ENCODE measurements at regions not wholly inside any gene's neighbourhood (a gene's known extent, or its start where the extent isn't known, plus 50 kb on each side); places are given as distances from the start of the nearest gene placed in this dataset.

DNA sequence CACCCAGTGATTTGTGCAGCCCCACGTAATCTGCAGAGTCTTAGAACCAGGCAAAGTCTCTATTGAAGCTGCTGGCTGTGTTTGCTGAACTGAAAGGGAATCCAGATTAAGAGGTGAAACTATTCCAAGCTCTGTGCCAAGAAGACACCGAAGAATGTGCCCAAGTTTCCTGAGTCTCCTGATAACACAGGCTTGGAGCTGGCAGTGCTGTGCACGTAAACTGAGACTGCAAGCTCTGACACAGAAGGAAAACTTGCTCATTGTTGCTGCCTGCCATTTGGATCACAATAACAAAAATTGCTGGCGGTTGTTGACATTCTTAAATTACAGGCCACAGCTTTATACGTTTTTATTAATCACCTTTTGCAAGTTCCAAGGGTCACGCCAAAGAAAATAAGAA is 60.2 kb upstream of the VCX3B start:
- ChIA-PET POLR2A (no interaction called here), CTCF (no interaction called here)
- no peak for ATAC-seq
- no peak for DNase-seq
- Mint-ChIP-seq H3K27ac (no peak overlapping the region), H3K36me3 (ENCODE audit: low read depth) (no peaks in the 10 kb centered on the region), H3K27me3 (ENCODE audit: low read depth) (no peaks in the 10 kb centered on the region), H3K9me3 (ENCODE audit: insufficient read depth) (peaks cover 5% of the 10 kb centered on the region), H3K4me3 (no peak overlapping the region), H3K4me1 (ENCODE audit: low read depth) (no peaks in the 10 kb centered on the region)

DNA sequence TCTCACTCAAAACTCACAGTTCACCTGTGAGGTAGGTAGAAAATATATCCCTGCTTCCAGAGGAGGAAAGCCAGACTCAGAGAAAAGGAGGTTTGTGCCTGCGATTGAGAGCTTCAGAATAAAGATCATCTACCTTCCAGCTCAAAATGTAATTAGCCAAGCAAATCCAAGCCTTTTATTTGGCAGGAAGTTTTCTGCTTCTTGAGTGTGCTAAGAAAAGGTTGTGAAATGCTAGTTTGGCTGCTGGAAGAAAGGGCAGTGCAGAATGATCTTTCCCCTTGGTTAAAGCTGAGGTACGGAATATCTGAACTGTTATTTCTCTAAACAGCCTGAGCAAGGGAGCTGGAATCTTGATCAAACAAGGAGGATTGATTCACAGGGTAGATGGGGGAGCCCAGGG is 59.7 kb upstream of the VCX3B start:
- Mint-ChIP-seq H3K4me1 (ENCODE audit: low read depth) (no peaks in the 10 kb centered on the region), H3K27me3 (ENCODE audit: low read depth) (no peaks in the 10 kb centered on the region), H3K36me3 (ENCODE audit: low read depth) (no peaks in the 10 kb centered on the region), H3K9me3 (ENCODE audit: insufficient read depth) (peaks cover 5% of the 10 kb centered on the region), H3K27ac (no peak overlapping the region), H3K4me3 (no peak overlapping the region)
- no peak for DNase-seq
- POLR2A ChIA-PET, result no interaction called here
- CTCF ChIA-PET, result no interaction called here
- ATAC-seq, result no peak

DNA sequence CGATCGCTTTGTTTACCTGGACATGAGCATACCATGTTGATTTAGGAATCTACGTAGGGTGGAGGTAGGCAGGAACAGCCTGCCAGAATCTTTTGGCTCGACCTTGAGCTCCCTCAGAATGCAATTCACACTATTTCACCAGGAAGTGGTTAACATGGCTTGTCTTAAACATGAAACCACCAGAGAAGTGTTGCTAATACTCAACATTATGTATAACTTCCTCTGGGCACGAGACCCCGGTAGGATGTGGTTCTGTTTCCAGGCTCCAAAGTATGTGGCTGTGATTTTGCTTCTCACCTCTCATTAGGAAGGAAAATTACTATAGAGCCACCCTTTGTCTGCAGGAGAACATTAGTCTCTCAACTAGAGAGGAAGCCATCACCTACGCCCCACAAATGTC is 59.0 kb upstream of the VCX3B start:
- Mint-ChIP-seq H3K27ac (no peak overlapping the region), H3K4me1 (ENCODE audit: low read depth) (no peaks in the 10 kb centered on the region), H3K36me3 (ENCODE audit: low read depth) (no peaks in the 10 kb centered on the region), H3K27me3 (ENCODE audit: low read depth) (no peaks in the 10 kb centered on the region), H3K4me3 (no peak overlapping the region), H3K9me3 (ENCODE audit: insufficient read depth) (peaks cover 5% of the 10 kb centered on the region)
- DNase-seq (no peak), ATAC-seq (no peak)
- POLR2A ChIA-PET, result no interaction called here
- CTCF ChIA-PET, result no interaction called here

DNA sequence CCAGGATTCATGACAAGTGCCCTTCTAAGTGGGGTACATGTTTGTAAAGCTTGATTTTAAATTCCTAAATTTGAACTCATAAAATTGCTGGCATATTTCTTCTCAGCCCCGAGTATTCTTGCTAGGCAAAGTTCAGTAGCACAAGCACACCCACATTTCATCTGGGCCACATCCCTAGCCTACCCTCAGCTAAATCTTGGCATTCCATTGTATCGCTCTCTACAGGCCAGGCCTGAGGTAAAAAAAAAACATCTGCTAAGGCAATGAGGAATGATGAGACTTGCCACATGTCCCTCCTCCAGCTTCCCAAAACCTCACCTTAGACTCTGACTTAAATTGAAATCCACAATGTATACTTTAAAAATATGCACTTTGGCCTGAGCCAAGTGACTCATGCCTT is 51.4 kb upstream of the VCX3B start:
- CTCF ChIA-PET, result no interaction called here
- Mint-ChIP-seq H3K9me3 (ENCODE audit: insufficient read depth) (peaks cover 6% of the 10 kb centered on the region), H3K27ac (no peak overlapping the region), H3K36me3 (ENCODE audit: low read depth) (no peaks in the 10 kb centered on the region), H3K4me1 (ENCODE audit: low read depth) (no peaks in the 10 kb centered on the region), H3K4me3 (no peak overlapping the region), H3K27me3 (ENCODE audit: low read depth) (no peaks in the 10 kb centered on the region)
- ATAC-seq (no peak), DNase-seq (no peak)
- POLR2A ChIA-PET, result interaction anchor here (0.6 kb wide), 1 partner anchor 36 kb away, joined by 3 read pairs; no protein-coding TSS in a partner anchor
